B cell (primary cell): ENCODE measurements at regions not wholly inside any gene's neighbourhood (a gene's known extent, or its start where the extent isn't known, plus 50 kb on each side); places are given as distances from the start of the nearest gene placed in this dataset.

Experiments used
- ATAC-seq: fragments of 200-7000 bp; cut with Tn5 transposase; one replicate; pipeline ENCODE4 v1.10.0; 2021; ENCODE audit warnings: low read depth, mild to moderate bottlenecking, moderate number of reproducible peaks, moderate library complexity
- CTCF ChIA-PET: fragments of 350-600 bp; sonication (Branson Sonifier 250); formaldehyde crosslinking; loops from one replicate; lab custom pipeline; 2021; ENCODE audit warnings: antibody characterized with exemption, inconsistent platforms; lab: Charles Lee
- POLR2A ChIA-PET: fragments of 350-600 bp; sonication (Branson Sonifier 250); formaldehyde crosslinking; loops from one replicate; lab custom pipeline; 2021; ENCODE audit warnings: antibody characterized with exemption; lab: Charles Lee
- DNase-seq: peaks from one replicate; pipeline ENCODE4 v3.0.0; 2013
- H2AFZ ChIP-seq: 2 replicates; pipeline ENCODE4 v1.6.1; 2012; ENCODE audit warnings: mild to moderate bottlenecking, low read depth, low read length; ENCODE audit not compliant: insufficient read depth, poor library complexity, severe bottlenecking
- H3K27ac ChIP-seq, 2 donors: 1 replicate in 1 of 2; 2 replicates in 1 of 2; pipeline ENCODE4 v1.5.1; 2012 to 2013; ENCODE audit warnings: low read length in 2 of 2, mild to moderate bottlenecking in 2 of 2, moderate library complexity in 1 of 2
- H3K27me3 ChIP-seq, 4 experiments: fragments of 200-600 bp in 1 of 4; sonication (generic) in 1 of 4; replicated peaks in 1 of 4; 1 replicate in 2 of 4; 2 replicates in 2 of 4; pipeline versions ENCODE4 v1.6.1 to v1.7.0; 2013 to 2016; ENCODE audit warnings: low read length in 3 of 4, mild to moderate bottlenecking in 2 of 4, mixed read lengths in 1 of 4, moderate library complexity in 1 of 4; ENCODE audit not compliant: insufficient read depth in 4 of 4, control insufficient read depth in 3 of 4; ENCODE audit errors: control extremely low read depth in 1 of 4
- H3K36me3 ChIP-seq, 2 experiments: replicated peaks in 1 of 2; 1 replicate in 1 of 2; 2 replicates in 1 of 2; pipeline versions ENCODE4 v1.6.1 to v1.7.1; 2013; ENCODE audit warnings: low read length in 1 of 2; ENCODE audit not compliant: insufficient read depth in 2 of 2, control insufficient read depth in 1 of 2; ENCODE audit errors: control extremely low read depth in 1 of 2, extremely low read depth in 1 of 2
- H3K4me1 ChIP-seq, 2 donors: fragments of 200-600 bp in 1 of 2; sonication (generic) in 1 of 2; 1 replicate in 1 of 2; 2 replicates in 1 of 2; pipeline versions ENCODE4 v1.5.1 to v1.6.1; 2013 to 2017; ENCODE audit warnings: low read length in 2 of 2; ENCODE audit not compliant: control insufficient read depth in 2 of 2, insufficient read depth in 2 of 2
- H3K4me2 ChIP-seq: replicated peaks from 2 replicates; pipeline ENCODE3; 2012; ENCODE audit warnings: mild to moderate bottlenecking, low read depth, low read length; ENCODE audit not compliant: poor library complexity, severe bottlenecking
- H3K4me3 ChIP-seq, 5 experiments: fragments of 200-600 bp in 1 of 5; sonication (generic) in 1 of 5; 1 replicate in 3 of 5; 2 replicates in 2 of 5; pipeline versions ENCODE4 v1.5.1 to v1.7.0; 2011 to 2016; ENCODE audit warnings: low read length in 4 of 5, mild to moderate bottlenecking in 4 of 5, low read depth in 2 of 5, control low read depth in 1 of 5, moderate library complexity in 1 of 5; ENCODE audit not compliant: insufficient read depth in 1 of 5; ENCODE audit errors: control extremely low read depth in 1 of 5, extremely low read depth in 1 of 5
- H3K79me2 ChIP-seq: fragments of 200-600 bp; sonication (generic); one replicate; pipeline ENCODE4 v1.6.0; 2016; ENCODE audit warnings: low read length; ENCODE audit not compliant: control insufficient read depth, insufficient read depth
- H3K9ac ChIP-seq: fragments of 200-600 bp; sonication (generic); 2 replicates; pipeline ENCODE4 v1.6.1; 2017; ENCODE audit warnings: mild to moderate bottlenecking, low read length, moderate library complexity
- H3K9me3 ChIP-seq, 3 donors: one replicate each; pipeline versions ENCODE4 v1.6.1 to v1.7.1; 2013; ENCODE audit warnings: low read length in 2 of 3; ENCODE audit not compliant: control insufficient read depth in 2 of 3, insufficient read depth in 1 of 3; ENCODE audit errors: control extremely low read depth in 1 of 3
- H4K20me1 ChIP-seq: 2 replicates; pipeline ENCODE4 v1.6.0; 2012; ENCODE audit warnings: mild to moderate bottlenecking, low read length; ENCODE audit not compliant: insufficient read depth, control insufficient read depth, poor library complexity, severe bottlenecking
- H3K27ac Mint-ChIP-seq: one replicate; pipeline ENCODE4 v1.8.0; 2021; ENCODE audit warnings: mixed read lengths
- H3K27me3 Mint-ChIP-seq: one replicate; pipeline ENCODE4 v1.8.0; 2021; ENCODE audit warnings: mixed read lengths
- H3K4me1 Mint-ChIP-seq: one replicate; pipeline ENCODE4 v1.8.0; 2021; ENCODE audit warnings: mixed read lengths
- H3K4me3 Mint-ChIP-seq: one replicate; pipeline ENCODE4 v1.8.0; 2021; ENCODE audit warnings: mixed read lengths
- H3K9me3 Mint-ChIP-seq: one replicate; pipeline ENCODE4 v1.8.0; 2022; ENCODE audit warnings: mixed read lengths; ENCODE audit not compliant: insufficient read depth
- EZH2 ChIP-seq: IDR thresholded peaks from 2 replicates; pipeline ENCODE4 v1.6.1; 2012; ENCODE audit warnings: borderline replicate concordance, low read depth, mild to moderate bottlenecking, moderate library complexity, low read length; ENCODE audit not compliant: insufficient read depth, poor library complexity, severe bottlenecking
- WGBS: methylation state at CpG from one replicate; pipeline ENCODE4 v1.1.5; 2013; ENCODE audit warnings: missing lambda C conversion rate; ENCODE audit not compliant: insufficient coverage; 5-methylcytosine and 5-hydroxymethylcytosine counted together
- intact Hi-C: fragments of 100-400 bp; cut with micrococcal nuclease; formaldehyde crosslinking; loops from one replicate; pipeline ENCODE4 v1.10.0; 2022
- TF ChIP-seq, protein P1 (sequence below): fragments of 200-600 bp; IDR thresholded peaks from one replicate; pipeline ENCODE4 v1.8.0; 2022; ENCODE audit warnings: antibody characterized with exemption, mild to moderate bottlenecking

DNA sequence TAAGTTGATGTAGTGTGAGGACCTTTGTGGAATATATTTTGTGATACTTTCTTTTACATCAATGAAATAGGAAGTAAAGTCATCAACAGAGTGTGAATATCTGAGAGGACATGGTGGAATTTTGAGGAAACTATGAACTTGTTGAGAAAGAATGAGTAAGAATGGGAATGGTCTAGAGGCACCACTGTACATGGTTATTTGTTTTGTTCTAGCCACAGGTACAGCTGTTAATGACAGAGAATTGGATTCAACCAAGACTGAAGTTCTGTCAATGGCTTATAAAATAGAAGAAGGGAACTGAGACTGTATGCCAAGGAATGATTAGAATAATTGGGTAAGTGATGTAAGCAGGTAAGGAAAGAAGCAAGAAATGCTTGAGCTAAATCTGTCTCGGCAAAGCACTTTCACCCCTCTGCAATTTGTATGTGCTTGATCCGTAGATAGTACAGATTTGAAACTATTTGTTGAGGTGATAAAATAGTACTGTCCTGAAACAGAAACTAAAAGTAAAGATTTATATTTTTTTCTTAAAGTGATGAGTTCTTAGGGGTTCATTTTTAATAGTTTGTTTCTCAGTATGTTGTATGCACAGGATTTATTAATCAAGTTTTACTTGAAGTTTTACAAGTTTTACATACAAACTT is 468.8 kb upstream of the SMC2 start:
- Mint-ChIP-seq H3K4me3 (no peak overlapping the region), H3K9me3 (peaks cover 3% of the 10 kb centered on the region), H3K27ac (no peak overlapping the region), H3K27me3 (no peaks in the 10 kb centered on the region), H3K4me1 (no peaks in the 10 kb centered on the region)
- no peaks in the 10 kb centered on the region for H3K79me2 ChIP-seq
- 60% methylated on average over 1 of the region's 2 CpGs for WGBS
- intact Hi-C loops = no loop called here
- no peaks in the 10 kb centered on the region for H3K4me1 ChIP-seq
- POLR2A ChIA-PET = no interaction called here
- CTCF ChIA-PET = no interaction called here
- H3K36me3 ChIP-seq = no peaks in the 10 kb centered on the region
- H2AFZ ChIP-seq = no peak overlapping the region
- H3K9me3 ChIP-seq = peaks cover 0 to 3% (median 0%) of the 10 kb centered on the region in 3 donors
- H3K9ac ChIP-seq = no peak overlapping the region
- H3K4me3 ChIP-seq = no peak overlapping the region
- ATAC-seq (no peak), DNase-seq (no peak)
- no peak overlapping the region for H3K4me2 ChIP-seq
- no peaks in the 10 kb centered on the region for H3K27me3 ChIP-seq
- H4K20me1 ChIP-seq = no peaks in the 10 kb centered on the region
- TF ChIP-seq, protein P1, sequence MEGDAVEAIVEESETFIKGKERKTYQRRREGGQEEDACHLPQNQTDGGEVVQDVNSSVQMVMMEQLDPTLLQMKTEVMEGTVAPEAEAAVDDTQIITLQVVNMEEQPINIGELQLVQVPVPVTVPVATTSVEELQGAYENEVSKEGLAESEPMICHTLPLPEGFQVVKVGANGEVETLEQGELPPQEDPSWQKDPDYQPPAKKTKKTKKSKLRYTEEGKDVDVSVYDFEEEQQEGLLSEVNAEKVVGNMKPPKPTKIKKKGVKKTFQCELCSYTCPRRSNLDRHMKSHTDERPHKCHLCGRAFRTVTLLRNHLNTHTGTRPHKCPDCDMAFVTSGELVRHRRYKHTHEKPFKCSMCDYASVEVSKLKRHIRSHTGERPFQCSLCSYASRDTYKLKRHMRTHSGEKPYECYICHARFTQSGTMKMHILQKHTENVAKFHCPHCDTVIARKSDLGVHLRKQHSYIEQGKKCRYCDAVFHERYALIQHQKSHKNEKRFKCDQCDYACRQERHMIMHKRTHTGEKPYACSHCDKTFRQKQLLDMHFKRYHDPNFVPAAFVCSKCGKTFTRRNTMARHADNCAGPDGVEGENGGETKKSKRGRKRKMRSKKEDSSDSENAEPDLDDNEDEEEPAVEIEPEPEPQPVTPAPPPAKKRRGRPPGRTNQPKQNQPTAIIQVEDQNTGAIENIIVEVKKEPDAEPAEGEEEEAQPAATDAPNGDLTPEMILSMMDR = no peak
- TF ChIP-seq EZH2 = no peak
- H3K27ac ChIP-seq = no peak overlapping the region

DNA sequence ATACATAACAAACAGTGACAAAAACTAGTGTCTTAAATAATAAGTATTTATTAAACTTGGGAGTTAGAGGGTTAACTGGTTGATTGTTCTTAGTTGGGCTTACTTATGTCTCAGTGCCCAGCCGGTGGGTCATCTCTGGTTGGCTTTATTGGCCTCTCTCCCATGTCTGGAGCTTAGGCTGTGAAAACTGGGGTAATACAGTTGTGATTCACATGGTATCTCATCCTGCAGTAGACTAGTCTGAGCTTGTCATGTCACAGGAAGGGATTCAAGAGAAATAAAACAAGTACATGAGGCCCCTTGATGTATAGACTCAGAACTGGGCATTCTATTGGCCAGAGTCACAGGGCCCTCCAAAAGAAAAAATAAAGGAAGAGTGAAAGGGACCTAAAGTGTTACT is 466.4 kb upstream of the SMC2 start:
- CTCF ChIA-PET = no interaction called here
- no peak overlapping the region for H2AFZ ChIP-seq
- H3K9me3 ChIP-seq = no peaks in the 10 kb centered on the region
- no peaks in the 10 kb centered on the region for H3K27me3 ChIP-seq
- H3K27me3 Mint-ChIP-seq = no peaks in the 10 kb centered on the region
- H3K4me1 ChIP-seq = no peaks in the 10 kb centered on the region
- H3K79me2 ChIP-seq = no peaks in the 10 kb centered on the region
- POLR2A ChIA-PET = no interaction called here
- no peak overlapping the region for H3K4me3 Mint-ChIP-seq
- intact Hi-C loops = no loop called here
- no peak for DNase-seq
- H4K20me1 ChIP-seq = no peaks in the 10 kb centered on the region
- no peak overlapping the region for H3K27ac Mint-ChIP-seq
- no peak for ATAC-seq
- H3K9ac ChIP-seq = no peak overlapping the region
- H3K36me3 ChIP-seq = no peaks in the 10 kb centered on the region
- no peak overlapping the region for H3K4me3 ChIP-seq
- WGBS = 67% methylated on average over 1 of the region's 1 CpG
- H3K9me3 Mint-ChIP-seq = no peaks in the 10 kb centered on the region
- H3K4me1 Mint-ChIP-seq = no peaks in the 10 kb centered on the region
- H3K4me2 ChIP-seq = no peak overlapping the region
- no peak overlapping the region for H3K27ac ChIP-seq
- TF ChIP-seq, protein P1 = no peak
- TF ChIP-seq EZH2 = no peak
